ACHN (cell line): ENCODE measurements at regions not wholly inside any gene's neighbourhood (a gene's known extent, or its start where the extent isn't known, plus 50 kb on each side); places are given as distances from the start of the nearest gene placed in this dataset.

ENCODE experiments used
- DNase-seq: peaks from one replicate; pipeline ENCODE4 v3.0.0-alpha.2; 2015
- in situ Hi-C: cut with HindIII; loops from 2 replicates; pipeline ENCODE4 v1.10.0; 2017; ENCODE audit warnings: low sequenced_read_pairs, low pct_ligation_motif_present, low pct_unique_long_range_greater_than_20kb

GRCh38 chr9:12544700-12545099 lies 148.5 kb upstream of the TYRP1 start:
- in situ Hi-C loops: no loop called here
- DNase-seq: no peak

- DNase-seq: peak; percentile 37
These were observed 138.5 kb upstream of the TYRP1 start for GRCh38 chr9:12554636-12555035.

GRCh38 chr9:12566404-12567090 lies 126.6 kb upstream of the TYRP1 start:
- in situ Hi-C loops: no loop called here

More at GRCh38 chr9:12554636-12555035, 138.5 kb upstream of the TYRP1 start:
- in situ Hi-C loops: no loop called here

GRCh38 chr9:12584656-12585522 lies 108.3 kb upstream of the TYRP1 start:
- in situ Hi-C loops: no loop called here
- no peak for DNase-seq

More at GRCh38 chr9:12566404-12567090, 126.6 kb upstream of the TYRP1 start:
- no peak for DNase-seq

- in situ Hi-C loops: no loop called here
- DNase-seq: no peak
These were observed 97.8 kb upstream of the TYRP1 start for GRCh38 chr9:12595400-12595799.

GRCh38 chr9:12604164-12604821 lies 88.9 kb upstream of the TYRP1 start:
- DNase-seq: peak; percentile 72

GRCh38 chr9:12612211-12612770 lies 80.9 kb upstream of the TYRP1 start:
- in situ Hi-C loops: no loop called here
- no peak for DNase-seq

More at GRCh38 chr9:12604164-12604821, 88.9 kb upstream of the TYRP1 start:
- in situ Hi-C loops: no loop called here

- in situ Hi-C loops: no loop called here
- no peak for DNase-seq
These were observed 80.1 kb upstream of the TYRP1 start for GRCh38 chr9:12613071-12613470.

- in situ Hi-C loops: no loop called here
- DNase-seq: no peak
These were observed 78.7 kb upstream of the TYRP1 start for GRCh38 chr9:12614488-12614887.

- DNase-seq: no peak
- in situ Hi-C loops: no loop called here
These were observed 74.2 kb upstream of the TYRP1 start for GRCh38 chr9:12618956-12619355.

GRCh38 chr9:12625844-12626243 lies 67.3 kb upstream of the TYRP1 start:
- in situ Hi-C loops: no loop called here
- no peak for DNase-seq

- in situ Hi-C loops: no loop called here
These were observed 66.1 kb upstream of the TYRP1 start for GRCh38 chr9:12627096-12627495.

GRCh38 chr9:12628546-12628945 lies 64.6 kb upstream of the TYRP1 start:
- no peak for DNase-seq
- in situ Hi-C loops: no loop called here

More at GRCh38 chr9:12627096-12627495, 66.1 kb upstream of the TYRP1 start:
- no peak for DNase-seq

GRCh38 chr9:12629067-12629466 lies 64.1 kb upstream of the TYRP1 start:
- DNase-seq: no peak
- in situ Hi-C loops: no loop called here

GRCh38 chr9:12631866-12632265 lies 61.3 kb upstream of the TYRP1 start:
- DNase-seq: peak; percentile 73
- in situ Hi-C loops: no loop called here

GRCh38 chr9:12633016-12633765 lies 60.0 kb upstream of the TYRP1 start:
- peak; percentile 5 for DNase-seq
- in situ Hi-C loops: no loop called here

- peak; percentile 67 for DNase-seq
- in situ Hi-C loops: no loop called here
These were observed 53.1 kb upstream of the TYRP1 start for GRCh38 chr9:12640016-12640587.
